Neural cell (in vitro differentiated cells): ENCODE measurements at regions not wholly inside any gene's neighbourhood (a gene's known extent, or its start where the extent isn't known, plus 50 kb on each side); places are given as distances from the start of the nearest gene placed in this dataset.

ENCODE experiments used
- H2AFZ ChIP-seq: fragments of 200-600, 300-800 bp; sonication (generic), shearing (Covaris generic); 2 replicates; pipeline ENCODE4 v1.6.0; 2014; ENCODE audit warnings: low read depth, mild to moderate bottlenecking, antibody characterized with exemption, low read length, moderate library complexity
- H3F3A ChIP-seq: fragments of 200-600 bp; shearing (Covaris generic); 2 replicates; pipeline ENCODE4 v1.6.1; 2016; ENCODE audit warnings: mild to moderate bottlenecking, moderate library complexity, mixed read lengths, antibody characterized with exemption, low read length; ENCODE audit not compliant: insufficient read depth, poor library complexity, severe bottlenecking
- H3K27ac ChIP-seq: fragments of 200-600, 300-800 bp; sonication (generic), shearing (Covaris generic); 2 replicates; pipeline ENCODE4 v1.5.1; 2014; ENCODE audit warnings: mild to moderate bottlenecking, low read length, moderate library complexity
- H3K27me3 ChIP-seq: fragments of 300-800, 200-600 bp; sonication (generic), shearing (Covaris generic); 2 replicates; pipeline ENCODE4 v1.6.0; 2014; ENCODE audit warnings: mild to moderate bottlenecking, low read depth, low read length, moderate library complexity; ENCODE audit not compliant: insufficient read depth
- H3K36me3 ChIP-seq: fragments of 300-800, 200-600 bp; sonication (generic), shearing (Covaris generic); 2 replicates; pipeline ENCODE4 v1.5.1; 2014; ENCODE audit warnings: mild to moderate bottlenecking, antibody characterized with exemption, low read length, moderate library complexity; ENCODE audit not compliant: insufficient read depth
- H3K4me2 ChIP-seq: fragments of 300-800, 200-600 bp; sonication (generic), shearing (Covaris generic); 2 replicates; pipeline ENCODE4 v1.6.0; 2014; ENCODE audit warnings: mild to moderate bottlenecking, low read length
- H3K4me3 ChIP-seq: fragments of 300-800, 200-600 bp; sonication (generic), shearing (Covaris generic); 2 replicates; pipeline ENCODE4 v1.5.1; 2014; ENCODE audit warnings: mild to moderate bottlenecking, low read length, moderate library complexity
- H3K79me2 ChIP-seq: fragments of 200-600 bp; shearing (Covaris generic); replicated peaks from 2 replicates; pipeline ENCODE4 v1.6.0; 2014; ENCODE audit warnings: mild to moderate bottlenecking, low read length, moderate library complexity; ENCODE audit not compliant: insufficient read depth
- H3K9ac ChIP-seq: fragments of 300-800, 200-600 bp; sonication (generic), shearing (Covaris generic); 2 replicates; pipeline ENCODE4 v1.6.1; 2016; ENCODE audit warnings: mild to moderate bottlenecking, low read length, mixed read lengths
- H3K9me2 ChIP-seq: fragments of 200-600 bp; shearing (Covaris generic); 2 replicates; pipeline ENCODE4 v1.6.1; 2016; ENCODE audit warnings: mild to moderate bottlenecking, low read length, mixed read lengths; ENCODE audit not compliant: insufficient read depth
- H3K9me3 ChIP-seq: fragments of 200-600, 300-800 bp; sonication (generic), shearing (Covaris generic); 2 replicates; pipeline ENCODE4 v1.6.1; 2016; ENCODE audit warnings: mild to moderate bottlenecking, mixed run types, low read length, moderate library complexity, mixed read lengths
- H4K20me1 ChIP-seq: fragments of 200-600 bp; shearing (Covaris generic); 2 replicates; pipeline ENCODE4 v1.6.1; 2016; ENCODE audit warnings: mild to moderate bottlenecking, mixed run types; ENCODE audit not compliant: insufficient read depth
- CTCF ChIP-seq: fragments of 450-650 bp; IDR thresholded peaks from 2 replicates; pipeline ENCODE4 v1.5.1; 2014; ENCODE audit warnings: antibody characterized with exemption, mild to moderate bottlenecking, moderate library complexity; ENCODE audit not compliant: poor library complexity, severe bottlenecking
- EP300 ChIP-seq: fragments of 450-650 bp; conservative IDR thresholded peaks from 2 replicates; pipeline ENCODE4 v1.6.1; 2014; ENCODE audit warnings: antibody characterized with exemption, mild to moderate bottlenecking, moderate library complexity; ENCODE audit not compliant: poor library complexity, severe bottlenecking
- EZH2 ChIP-seq: fragments of 200-600, 300-800 bp; shearing (Covaris generic), sonication (generic); IDR thresholded peaks from 2 replicates; pipeline ENCODE4 v1.6.1; 2014; ENCODE audit warnings: antibody characterized with exemption, low read length, borderline replicate concordance, mild to moderate bottlenecking; ENCODE audit not compliant: insufficient read depth, poor library complexity, severe bottlenecking
- MXI1 ChIP-seq: fragments of 450-650 bp; conservative IDR thresholded peaks from 2 replicates; pipeline ENCODE4 v1.6.1; 2014; ENCODE audit warnings: antibody characterized with exemption, mild to moderate bottlenecking; ENCODE audit not compliant: poor library complexity, severe bottlenecking
- POLR2AphosphoS5 ChIP-seq: IDR thresholded peaks from 2 replicates; pipeline ENCODE4 v1.6.1; 2012
- RAD21 ChIP-seq: fragments of 450-650 bp; conservative IDR thresholded peaks from 2 replicates; pipeline ENCODE4 v1.6.1; 2014; ENCODE audit warnings: antibody characterized with exemption, mild to moderate bottlenecking, moderate library complexity
- REST ChIP-seq: IDR thresholded peaks from 2 replicates; pipeline ENCODE4 v1.6.1; 2012; ENCODE audit warnings: borderline replicate concordance
- SMC3 ChIP-seq: fragments of 450-650 bp; conservative IDR thresholded peaks from 2 replicates; pipeline ENCODE4 v1.6.1; 2014; ENCODE audit warnings: antibody characterized with exemption, mild to moderate bottlenecking, moderate library complexity; ENCODE audit not compliant: poor library complexity
- TAF1 ChIP-seq: IDR thresholded peaks from 2 replicates; pipeline ENCODE4 v1.6.1; 2012; ENCODE audit warnings: low read depth

GRCh38 chr16:80034469-80034826 lies 433.9 kb upstream of the MAF start:
- H3K9me3 ChIP-seq = peaks cover 7% of the 10 kb centered on the region
- no peaks in the 10 kb centered on the region for H3K36me3 ChIP-seq
- no peak overlapping the region for H3K27ac ChIP-seq
- H3K4me2 ChIP-seq = no peak overlapping the region
- no peak overlapping the region for H3K9ac ChIP-seq
- no peak overlapping the region for H2AFZ ChIP-seq
- TF ChIP-seq RAD21 = no peak
- no peak for TF ChIP-seq POLR2AphosphoS5
- no peak for TF ChIP-seq MXI1
- TF ChIP-seq TAF1 = no peak
- TF ChIP-seq EZH2 = no peak
- H3K9me2 ChIP-seq = no peaks in the 10 kb centered on the region
- H3K27me3 ChIP-seq = peaks cover 24% of the 10 kb centered on the region
- no peak overlapping the region for H3K4me3 ChIP-seq
- H3K79me2 ChIP-seq = no peaks in the 10 kb centered on the region
- H4K20me1 ChIP-seq = no peaks in the 10 kb centered on the region
- H3F3A ChIP-seq = no peaks in the 10 kb centered on the region

GRCh38 chr16:80033783-80034468 lies 433.4 kb upstream of the MAF start:
- H4K20me1 ChIP-seq = no peaks in the 10 kb centered on the region
- no peaks in the 10 kb centered on the region for H3K9me2 ChIP-seq
- H3K4me2 ChIP-seq = no peak overlapping the region
- no peaks in the 10 kb centered on the region for H3K79me2 ChIP-seq
- no peaks in the 10 kb centered on the region for H3K36me3 ChIP-seq
- peaks cover 26% of the 10 kb centered on the region for H3K27me3 ChIP-seq
- no peak overlapping the region for H3K27ac ChIP-seq
- no peak overlapping the region for H2AFZ ChIP-seq
- no peaks in the 10 kb centered on the region for H3F3A ChIP-seq
- H3K9ac ChIP-seq = no peak overlapping the region
- peaks cover 7% of the 10 kb centered on the region for H3K9me3 ChIP-seq
- H3K4me3 ChIP-seq = no peak overlapping the region
- no peak for TF ChIP-seq RAD21
- no peak for TF ChIP-seq EP300
- no peak for TF ChIP-seq EZH2
- TF ChIP-seq CTCF = no peak
- TF ChIP-seq SMC3 = no peak
- no peak for TF ChIP-seq POLR2AphosphoS5
- no peak for TF ChIP-seq TAF1
- no peak for TF ChIP-seq REST
- no peak for TF ChIP-seq MXI1
